ENCODE measurements at regions not wholly inside any gene's neighbourhood (a gene's known extent, or its start where the extent isn't known, plus 50 kb on each side); places are given as distances from the start of the nearest gene placed in this dataset.
"Not testable (repeated sequence)": the region's sequence is repeated elsewhere in the genome, so short reads cannot be mapped to it uniquely, and the experiment has no call there.

DNA sequence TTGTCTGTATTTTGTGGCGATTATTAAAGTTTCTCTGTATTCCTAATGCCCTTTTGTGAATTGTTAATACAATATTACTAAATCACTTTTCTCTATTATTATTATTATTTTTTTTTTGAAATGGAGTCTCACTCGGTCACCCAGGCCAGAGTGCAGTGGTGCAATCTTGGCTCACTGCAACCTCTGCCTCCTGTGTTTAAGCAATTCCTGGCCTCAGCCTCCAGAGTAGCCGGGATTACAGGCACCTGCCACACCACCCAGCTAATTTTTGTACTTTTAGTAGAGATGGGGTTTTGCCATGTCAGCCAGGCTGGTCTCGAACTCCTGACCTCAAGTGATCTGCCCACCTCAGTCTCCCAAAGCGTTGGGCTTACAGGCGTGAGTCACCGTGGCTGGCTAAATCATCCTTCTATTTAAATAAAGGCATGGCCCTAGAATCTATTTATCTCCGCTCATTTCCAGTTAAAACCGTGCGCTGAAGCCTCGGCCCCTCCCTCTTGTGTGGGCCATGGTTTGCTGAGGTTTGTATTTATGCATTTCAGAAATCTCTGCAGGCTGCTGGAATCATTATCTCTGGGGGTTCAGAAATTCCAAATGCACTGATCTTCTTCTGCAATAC lies 1136.4 kb upstream of the TMEM132C start:
- no peak for DNase-seq (ENCODE audit: low read depth in 2 of 2)

- DNase-seq (ENCODE audit: low read depth in 2 of 2): no peak
Measured at GRCh38 chr12:127133675-127134335, 1133.2 kb upstream of the TMEM132C start.

GRCh38 chr12:127140864-127141484 lies 1126.0 kb upstream of the TMEM132C start:
- not testable (repeated sequence) for DNase-seq (ENCODE audit: low read depth in 2 of 2)

DNA sequence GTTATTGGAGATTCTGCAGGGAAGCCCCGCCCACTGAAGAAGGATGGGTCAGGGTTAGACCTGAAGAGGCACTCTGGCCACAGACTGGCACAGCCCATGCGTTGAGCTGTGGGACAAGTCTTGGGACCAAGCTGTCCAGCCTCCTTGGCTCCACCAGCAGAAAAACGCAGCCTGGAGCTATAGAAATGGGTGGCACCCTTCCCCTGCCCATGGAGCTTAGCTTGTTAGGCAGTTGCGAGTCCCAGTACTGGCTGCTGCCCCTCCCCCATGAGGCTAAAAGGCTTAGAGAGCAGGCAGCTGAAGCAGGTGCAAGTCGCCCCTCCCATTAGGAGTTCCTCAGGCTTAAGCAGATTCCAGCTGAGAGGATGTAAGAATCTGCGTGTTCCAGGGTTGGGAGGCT lies 1124.0 kb upstream of the TMEM132C start:
- no peak for DNase-seq (ENCODE audit: low read depth in 2 of 2)

GRCh38 chr12:127144770-127145169 lies 1122.2 kb upstream of the TMEM132C start:
- DNase-seq (ENCODE audit: low read depth in 2 of 2): no peak

DNA sequence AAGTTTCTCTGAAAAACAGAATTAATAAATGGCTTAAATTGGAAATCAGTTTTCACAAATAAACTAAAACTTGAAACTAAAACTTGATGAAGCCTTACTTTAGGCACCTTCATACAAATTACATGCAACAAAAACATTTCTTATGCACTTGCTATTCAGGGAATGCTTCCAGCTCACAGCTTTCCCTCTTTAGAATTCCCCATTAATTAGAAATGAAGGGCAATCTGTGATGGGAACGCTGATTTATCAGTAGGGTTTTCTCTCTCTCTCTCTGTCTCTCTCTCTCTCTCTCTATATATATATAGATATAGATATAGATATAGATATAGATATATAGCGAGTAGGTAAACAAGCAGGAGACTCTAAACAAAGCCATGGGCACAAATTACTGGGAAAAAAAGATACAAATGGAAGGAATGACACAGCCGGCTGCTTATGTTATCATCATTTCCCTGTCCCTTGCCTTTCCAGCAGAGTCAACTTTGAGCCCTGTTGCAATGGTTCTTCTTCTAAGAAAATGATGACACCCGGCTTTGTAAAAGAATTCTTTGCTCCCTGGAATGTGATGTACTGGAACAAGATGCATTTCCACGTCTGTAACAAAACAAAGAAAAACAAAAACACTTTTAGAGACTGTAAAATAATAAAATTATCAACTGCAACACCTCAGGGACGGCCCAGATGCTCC lies 1121.6 kb upstream of the TMEM132C start:
- DNase-seq (ENCODE audit: low read depth in 2 of 2): no peak

GRCh38 chr12:127145929-127146789 lies 1120.8 kb upstream of the TMEM132C start:
- DNase-seq (ENCODE audit: low read depth in 2 of 2): peak; percentile 56 to 74

- DNase-seq (ENCODE audit: low read depth in 2 of 2): no peak
Measured at GRCh38 chr12:127146991-127147718, 1119.8 kb upstream of the TMEM132C start.

DNA sequence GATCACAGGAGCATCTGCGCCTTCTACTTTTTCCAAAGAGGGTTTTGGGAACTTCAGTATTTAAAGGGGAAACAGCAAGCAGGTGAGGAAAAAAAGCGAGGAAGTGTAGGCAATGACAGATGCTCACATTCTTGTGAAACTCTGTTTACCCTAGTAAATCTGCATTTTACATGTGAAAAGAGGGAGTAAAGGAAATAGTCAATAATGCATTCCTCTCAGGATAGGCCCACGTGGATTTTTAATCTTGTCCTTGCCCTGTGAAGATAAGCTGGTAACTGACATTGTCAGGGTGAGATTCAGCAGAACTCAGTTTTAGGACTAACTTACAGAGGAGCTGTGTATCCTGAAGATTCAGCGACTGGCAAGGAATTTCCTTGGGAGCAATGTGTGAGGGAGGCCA lies 1119.2 kb upstream of the TMEM132C start:
- DNase-seq (ENCODE audit: low read depth in 2 of 2): no peak

- DNase-seq (ENCODE audit: low read depth in 2 of 2): no peak
Measured at GRCh38 chr12:127148318-127148717, 1118.7 kb upstream of the TMEM132C start.

- DNase-seq (ENCODE audit: low read depth in 2 of 2): no peak
Measured at GRCh38 chr12:127149226-127149964, 1117.6 kb upstream of the TMEM132C start.

DNA sequence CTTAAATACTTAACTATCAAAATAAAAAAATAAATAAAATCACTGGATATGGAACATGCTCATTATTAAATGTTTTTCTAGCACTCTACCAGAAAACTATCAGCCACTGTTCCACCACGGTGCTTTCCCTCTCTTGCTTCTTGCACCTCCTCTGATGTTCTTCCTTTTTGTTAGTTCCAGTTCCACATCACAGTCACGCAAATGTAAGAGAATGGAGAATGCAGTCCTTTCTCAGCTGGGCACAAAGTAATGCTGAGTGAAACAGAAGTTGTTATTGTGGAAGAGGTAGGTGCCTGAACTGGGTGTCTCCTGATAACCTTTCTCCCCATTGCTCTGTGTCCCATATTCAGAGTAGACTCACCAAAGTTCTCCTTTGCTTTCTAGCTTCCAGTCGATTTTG lies 1116.9 kb upstream of the TMEM132C start:
- no peak for DNase-seq (ENCODE audit: low read depth in 2 of 2)

DNA sequence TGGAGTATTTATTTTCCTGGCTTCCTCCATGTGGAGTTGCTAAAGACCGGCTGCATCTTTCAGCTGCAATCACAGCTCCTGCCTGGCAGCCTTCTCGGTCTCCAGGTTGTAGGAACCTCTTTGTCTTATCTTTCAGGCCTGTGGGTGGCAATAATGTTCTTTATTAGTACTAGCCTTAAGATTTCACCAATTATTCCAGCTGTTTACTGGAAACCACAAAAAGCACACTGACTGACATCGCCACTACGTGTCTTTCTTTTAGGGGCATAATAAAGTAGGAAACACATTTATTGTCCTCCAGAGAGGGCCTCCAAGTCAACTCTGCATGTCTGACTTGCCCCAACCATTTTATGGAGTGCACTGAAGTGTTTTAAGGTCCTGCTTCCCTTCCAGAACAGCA lies 1116.5 kb upstream of the TMEM132C start:
- DNase-seq (ENCODE audit: low read depth in 2 of 2): no peak

DNA sequence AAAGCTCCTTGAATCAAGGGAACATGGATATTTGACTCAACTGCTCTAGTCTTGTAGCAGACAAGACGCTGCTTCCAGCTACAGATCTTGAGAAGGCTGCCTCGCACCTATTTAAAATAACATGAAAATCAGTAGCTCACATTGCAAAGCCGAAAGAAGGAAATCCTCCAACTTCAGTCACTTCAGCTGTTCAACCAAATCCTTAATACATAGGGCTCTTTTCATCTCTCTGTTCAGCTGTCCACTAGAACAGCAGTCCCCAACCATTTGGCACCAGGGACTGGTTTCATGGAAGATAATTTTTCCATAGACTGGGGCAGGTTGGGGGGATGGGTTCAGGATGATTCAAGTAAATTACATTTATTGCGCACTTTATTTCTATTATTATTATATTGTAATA lies 1116.0 kb upstream of the TMEM132C start:
- no peak for DNase-seq (ENCODE audit: low read depth in 2 of 2)

GRCh38 chr12:127153996-127154395 lies 1113.0 kb upstream of the TMEM132C start:
- DNase-seq (ENCODE audit: low read depth in 2 of 2): no peak

DNA sequence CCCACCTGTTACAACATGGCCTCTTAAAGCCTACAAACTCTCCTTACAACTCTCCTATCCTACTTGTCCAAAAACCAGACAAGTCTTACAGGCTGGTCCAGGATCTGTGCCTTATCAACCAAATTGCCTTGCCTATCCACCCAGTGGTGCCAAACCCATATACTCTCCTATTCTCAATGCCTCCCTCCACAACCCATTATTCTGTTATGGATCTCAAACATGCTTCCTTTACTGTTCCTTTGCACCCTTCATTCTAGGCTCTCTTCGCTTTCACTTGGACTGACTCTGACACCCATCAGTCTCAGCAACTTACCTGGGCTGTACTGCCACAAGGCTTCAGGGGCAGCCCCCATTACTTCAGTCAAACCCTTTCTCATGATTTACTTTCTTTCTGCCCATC lies 1112.1 kb upstream of the TMEM132C start:
- DNase-seq (ENCODE audit: low read depth in 2 of 2): not testable (repeated sequence)

DNA sequence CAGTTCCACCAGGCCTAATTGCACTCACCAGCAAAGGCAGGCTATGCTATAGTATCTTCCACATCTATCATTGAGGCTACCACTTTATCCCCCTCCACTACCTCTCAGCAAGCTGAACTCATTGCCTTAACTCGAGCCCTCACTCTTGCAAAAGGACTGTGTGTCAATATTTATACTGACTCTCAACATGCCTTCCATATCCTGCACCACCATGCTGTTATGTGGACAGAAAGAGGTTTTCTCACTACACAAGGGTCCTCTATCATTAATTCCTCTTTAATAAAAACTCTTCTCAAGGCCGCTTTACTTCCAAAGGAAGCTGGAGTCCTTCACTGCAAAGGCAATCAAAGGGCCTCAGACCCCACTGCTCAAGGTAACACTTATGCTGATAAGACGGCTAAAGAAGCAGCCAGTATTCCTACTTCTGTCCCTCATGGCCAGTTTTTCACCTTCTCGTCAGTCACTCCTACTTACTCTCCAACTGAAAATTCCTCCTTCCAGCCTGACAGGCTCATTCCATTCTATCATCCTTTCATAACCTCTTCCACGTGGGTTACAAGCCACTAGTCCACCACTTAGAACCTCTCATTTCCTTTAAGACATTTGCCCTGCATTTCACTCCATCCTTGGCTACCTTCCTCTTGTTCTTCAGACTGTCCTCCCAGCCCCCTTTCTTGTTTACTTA lies 1110.9 kb upstream of the TMEM132C start:
- not testable (repeated sequence) for DNase-seq (ENCODE audit: low read depth in 2 of 2)

DNA sequence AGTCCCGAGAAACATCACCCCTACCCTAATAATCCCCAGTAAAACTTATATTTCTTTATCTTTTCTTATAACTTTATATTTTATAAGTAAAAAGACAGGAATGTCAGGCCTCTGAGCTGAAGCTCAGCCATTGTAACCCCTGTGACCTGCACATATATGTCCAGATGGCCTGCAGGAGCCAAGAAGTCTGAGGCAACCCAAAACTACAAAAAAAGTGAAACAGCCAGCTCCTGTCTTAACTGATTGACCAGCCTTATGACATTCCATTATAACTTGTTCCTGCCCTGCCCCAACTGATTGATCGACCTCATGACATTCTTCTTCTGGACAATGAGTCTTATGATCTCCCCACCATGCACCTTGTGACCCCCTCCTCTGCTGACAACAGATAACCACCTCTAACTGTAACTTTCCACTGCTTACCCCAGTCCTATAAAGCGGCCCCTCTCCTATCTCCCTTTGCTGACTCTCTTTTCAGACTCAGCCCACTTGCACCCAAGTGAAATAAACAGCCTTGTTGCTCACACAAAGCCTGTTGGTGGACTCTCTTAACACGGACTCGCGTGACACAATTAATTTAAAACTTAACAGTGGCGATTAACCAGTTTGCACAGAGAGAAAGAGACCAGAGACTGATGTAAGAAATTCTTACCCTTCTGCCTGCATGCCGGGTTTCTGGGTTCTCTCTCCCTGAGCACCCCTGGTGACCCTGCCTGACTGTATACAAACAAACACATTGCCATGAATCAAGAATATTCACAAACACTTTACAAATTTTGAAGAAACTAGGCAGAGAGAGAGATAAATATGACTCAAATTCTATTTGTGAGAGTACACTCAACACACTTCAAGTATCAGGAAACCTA lies 1109.2 kb upstream of the TMEM132C start:
- not testable (repeated sequence) for DNase-seq (ENCODE audit: low read depth in 2 of 2)
